ENCODE measurements at regions not wholly inside any gene's neighbourhood (a gene's known extent, or its start where the extent isn't known, plus 50 kb on each side); places are given as distances from the start of the nearest gene placed in this dataset.
"Not testable (repeated sequence)": the region's sequence is repeated elsewhere in the genome, so short reads cannot be mapped to it uniquely, and the experiment has no call there.

DNA sequence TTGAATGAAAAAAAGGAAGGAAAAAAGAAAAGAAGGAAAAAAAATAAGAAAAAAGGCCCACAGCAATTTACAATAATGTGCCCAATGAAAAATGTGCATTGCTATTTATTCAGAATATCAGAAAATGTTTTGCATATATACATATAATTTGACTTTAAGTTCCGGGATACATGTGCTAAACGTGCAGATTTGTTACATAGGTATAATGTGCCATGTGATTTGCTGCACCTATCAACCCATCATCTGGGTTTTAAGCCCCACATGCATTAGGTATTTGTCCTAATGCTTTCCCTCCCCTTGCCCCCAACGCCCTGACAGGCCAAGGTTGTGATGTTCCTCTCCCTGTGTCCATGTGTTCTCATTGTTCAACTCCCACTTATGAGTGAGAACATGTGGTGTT, 738.0 kb upstream of the CDH6 start:
- DNase-seq: not testable (repeated sequence)

DNA sequence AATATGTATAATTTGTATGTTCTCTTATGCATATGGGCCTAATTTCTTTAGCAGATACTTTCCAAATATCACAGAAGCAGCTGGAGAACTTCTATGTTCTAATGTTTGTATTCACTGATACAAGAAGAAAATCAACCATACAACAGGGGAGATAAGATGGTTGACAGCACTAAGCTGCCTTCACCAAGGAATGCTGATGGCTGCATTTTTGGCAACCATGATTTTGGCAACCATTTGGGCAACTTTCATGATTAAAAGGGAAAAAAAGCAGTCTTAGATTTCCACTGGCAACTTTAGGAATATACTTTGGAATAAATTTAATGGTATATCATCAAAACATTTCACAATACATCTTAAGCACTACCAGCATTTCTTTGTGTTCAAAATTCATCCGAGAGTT, 740.3 kb upstream of the CDH6 start:
- DNase-seq: no peak

DNA sequence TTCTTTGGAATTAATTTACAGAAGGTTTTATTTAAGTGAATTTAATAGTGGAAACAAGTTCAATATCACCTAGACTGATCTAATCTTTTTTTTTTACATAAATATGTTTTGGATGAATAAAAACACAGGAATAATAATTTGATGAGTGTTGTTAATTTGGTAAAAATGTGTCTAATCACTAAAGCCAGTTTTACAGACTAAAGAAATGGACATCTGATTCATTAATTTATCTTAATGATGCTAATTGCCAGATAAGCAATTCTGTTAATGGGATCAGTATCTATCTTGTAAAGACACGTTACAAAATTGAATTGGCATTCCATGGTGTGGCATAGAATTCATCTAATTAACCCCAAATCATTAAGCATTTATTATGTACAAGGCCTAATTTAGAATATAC, 743.3 kb upstream of the CDH6 start:
- no peak for DNase-seq

DNA sequence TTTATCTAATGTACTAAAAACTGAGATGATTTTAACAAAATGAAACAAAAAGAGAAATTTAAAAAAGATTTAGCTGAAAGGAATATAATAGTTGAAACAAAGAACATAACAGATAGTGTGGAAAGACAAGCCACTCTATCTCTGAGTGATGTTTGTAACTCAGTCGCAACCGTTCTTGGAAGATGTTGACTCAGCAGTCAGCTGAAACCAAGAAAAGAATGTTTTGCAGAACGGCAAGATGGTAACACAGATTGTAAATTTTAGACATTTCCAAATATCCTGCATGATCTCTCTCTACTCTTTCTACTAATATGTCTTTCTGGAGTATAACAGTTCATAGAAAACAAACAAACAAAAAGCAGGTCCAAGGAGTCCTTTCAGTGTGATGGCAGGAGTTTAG, 746.1 kb upstream of the CDH6 start:
- no peak for DNase-seq

DNA sequence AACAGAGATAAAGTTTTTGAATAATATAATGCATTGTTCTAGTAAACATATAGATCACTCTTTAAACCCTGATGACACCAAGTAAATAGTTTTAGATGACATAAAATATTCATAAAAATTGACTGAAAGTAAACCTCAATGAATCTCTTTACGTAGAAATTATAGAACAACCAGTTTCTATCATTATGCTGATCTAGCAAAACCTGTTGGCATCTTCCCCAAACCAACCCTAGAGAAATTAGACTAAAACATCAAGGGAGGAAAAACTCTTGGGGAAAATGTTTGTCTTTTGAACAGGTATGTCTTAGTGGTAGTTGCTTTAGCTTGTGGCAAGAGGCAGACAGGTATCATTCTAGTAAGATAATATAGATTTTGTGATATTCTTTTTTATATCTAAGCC, 747.0 kb upstream of the CDH6 start:
- no peak for DNase-seq

DNA sequence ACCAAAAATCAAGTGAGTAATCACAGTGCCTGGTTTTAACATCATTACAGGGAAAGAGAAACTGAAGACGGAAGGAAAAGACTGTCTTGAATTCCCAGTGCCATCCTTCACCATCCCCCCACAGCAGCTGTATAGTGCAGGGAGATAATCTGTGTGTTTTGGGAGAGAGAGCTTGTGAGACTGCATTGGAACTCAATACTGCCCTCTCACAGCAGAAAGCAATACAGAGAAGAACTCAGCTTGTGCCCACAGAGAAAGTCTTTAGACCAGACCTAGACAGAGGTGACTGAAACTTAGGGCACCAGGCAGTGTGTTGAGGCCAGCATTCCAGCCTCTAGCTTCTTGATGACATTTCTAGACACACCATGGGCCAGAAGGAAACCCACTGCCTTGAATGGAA, 754.7 kb upstream of the CDH6 start:
- no peak for DNase-seq

DNA sequence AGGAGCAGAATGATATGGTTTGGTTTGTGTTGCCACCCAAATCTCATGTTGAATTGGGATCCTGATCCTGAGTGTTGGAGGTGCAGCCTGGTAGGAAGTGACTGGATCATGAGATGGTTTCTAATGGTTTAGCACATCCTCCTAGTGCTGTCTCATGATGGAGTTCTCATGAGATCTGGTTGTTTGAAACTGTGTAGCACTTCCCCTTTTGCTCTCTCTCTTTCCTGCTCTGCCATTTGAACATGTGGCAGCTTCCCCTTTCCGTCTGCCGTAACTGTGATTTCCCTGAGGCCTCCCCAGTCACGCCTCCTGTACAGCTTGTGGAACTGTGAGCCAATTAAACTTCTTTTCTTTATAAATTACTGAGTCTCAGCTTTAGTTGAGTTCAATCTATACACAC, 756.8 kb upstream of the CDH6 start:
- DNase-seq: no peak

DNA sequence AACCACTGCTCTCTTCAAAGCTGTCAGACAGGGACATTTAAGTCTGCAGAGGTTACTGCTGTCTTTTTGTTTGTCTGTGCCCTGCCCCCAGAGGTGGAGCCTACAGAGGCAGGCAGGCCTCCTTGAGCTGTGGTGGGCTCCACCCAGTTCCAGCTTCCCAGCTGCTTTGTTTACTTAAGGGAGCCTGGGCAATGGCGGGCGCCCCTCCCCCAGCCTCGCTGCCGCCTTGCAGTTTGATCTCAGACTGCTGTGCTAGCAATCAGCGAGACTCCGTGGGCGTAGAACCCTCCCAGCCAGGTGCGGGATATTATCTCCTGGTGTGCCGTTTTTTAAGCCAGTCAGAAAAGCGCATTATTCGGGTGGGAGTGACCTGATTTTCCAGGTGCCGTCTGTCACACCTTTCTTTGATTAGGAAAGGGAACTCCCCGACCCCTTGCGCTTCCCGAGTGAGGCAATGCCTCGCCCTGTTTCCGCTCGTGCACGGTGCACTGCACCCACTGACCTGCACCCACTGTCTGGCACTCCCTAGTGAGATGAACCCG, 764.5 kb upstream of the CDH6 start:
- DNase-seq: not testable (repeated sequence)

DNA sequence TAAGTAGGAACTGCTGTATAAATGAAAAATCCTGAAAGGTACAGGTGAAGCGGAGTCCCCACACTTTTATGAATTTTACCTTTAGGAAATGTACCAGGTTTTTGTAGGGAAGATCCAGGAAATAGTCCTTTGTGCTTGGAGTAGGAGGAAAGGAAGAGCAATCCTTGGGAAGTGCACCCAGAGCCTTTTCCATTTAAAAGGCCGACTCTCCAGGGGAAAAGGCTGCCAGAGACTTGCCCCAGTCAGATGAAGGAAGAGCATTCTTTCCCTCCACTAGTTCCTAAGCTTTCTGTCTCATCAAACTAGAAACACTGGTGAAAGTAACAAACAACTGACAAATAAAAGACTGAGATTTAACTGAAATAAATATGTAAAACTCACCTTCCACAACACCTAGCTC, 779.4 kb upstream of the CDH6 start:
- no peak for DNase-seq

DNA sequence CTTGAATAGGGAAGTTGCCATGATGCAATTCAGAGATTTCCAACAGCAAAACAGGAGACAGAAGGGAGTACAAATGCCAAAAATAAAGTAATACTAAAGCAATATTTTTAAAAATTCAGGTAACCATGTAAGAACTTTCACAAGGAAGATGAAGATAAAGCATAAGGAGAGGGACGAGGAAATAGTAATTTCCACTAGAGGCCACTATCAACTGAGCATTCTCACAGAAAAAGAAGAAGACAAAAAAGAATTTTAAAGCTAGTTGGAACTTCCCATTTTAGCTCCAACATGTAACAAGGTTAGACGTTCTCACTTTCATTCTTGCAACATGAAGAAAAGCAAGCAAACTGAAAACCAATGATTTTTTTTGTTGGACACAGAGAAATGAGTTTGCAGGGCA, 779.9 kb upstream of the CDH6 start:
- no peak for DNase-seq

DNA sequence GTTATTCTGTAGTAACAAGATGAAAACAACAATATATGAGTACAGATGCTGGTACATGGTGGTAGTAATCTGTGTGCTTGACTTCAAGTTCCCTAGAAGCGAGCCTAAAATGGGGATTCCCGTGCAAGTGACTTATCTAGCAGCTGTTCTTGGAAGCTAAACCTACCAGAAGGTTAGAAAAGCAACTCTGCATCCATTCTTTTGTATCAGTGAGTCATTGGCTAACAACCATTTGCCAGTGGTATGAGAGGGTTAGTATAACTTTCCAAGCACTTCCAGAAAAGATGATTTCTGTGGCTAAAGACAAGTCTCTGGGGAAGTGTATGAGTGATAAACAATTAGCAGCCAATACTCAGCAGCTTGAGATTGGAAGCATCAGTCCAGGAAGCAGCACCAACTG, 787.7 kb upstream of the CDH6 start:
- DNase-seq: no peak

DNA sequence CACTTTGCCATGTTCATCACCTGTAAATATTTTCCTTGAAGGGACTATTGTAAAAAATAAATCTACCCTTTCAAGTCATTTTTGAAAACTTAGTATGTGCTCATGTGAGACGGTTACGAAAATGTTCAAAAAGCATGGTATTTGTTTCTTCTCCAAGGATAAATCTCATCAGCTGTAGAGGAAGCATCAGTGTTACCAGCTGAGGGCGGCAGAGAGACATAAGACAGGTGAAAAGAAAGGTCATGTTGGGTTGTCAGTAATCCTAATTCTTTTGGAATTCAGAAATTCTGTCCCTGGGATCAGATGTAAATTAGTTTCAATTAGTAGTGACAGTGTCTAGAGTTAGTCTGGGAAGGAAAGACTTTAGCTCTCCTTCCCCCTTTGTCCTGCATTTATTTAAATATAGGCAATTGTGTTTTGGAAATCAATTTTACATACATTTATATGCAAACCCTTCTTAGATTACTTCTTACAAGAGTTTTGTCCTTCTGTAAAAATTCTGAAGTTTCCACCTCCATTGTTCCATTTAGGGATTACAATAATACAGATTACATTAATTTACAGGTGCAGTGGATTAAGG, 791.9 kb upstream of the CDH6 start:
- DNase-seq: no peak

DNA sequence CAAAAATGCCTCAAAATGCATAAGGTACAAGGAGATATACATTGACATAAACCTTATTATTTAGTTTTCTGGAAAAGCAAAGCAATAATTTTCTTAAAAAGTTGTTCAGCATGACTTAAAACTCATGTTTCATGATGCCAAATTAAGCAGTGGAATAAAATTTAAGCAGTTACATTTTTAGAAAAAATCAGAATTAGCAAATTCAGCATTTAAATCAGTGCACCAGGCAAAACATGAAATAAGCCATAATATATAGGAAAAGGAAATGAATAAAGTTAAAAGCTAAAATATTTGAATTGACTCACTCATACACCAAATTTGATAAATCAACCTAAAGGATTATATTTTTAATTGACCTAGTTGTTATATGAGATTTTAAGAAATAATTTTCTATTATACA, 795.1 kb upstream of the CDH6 start:
- no peak for DNase-seq

DNA sequence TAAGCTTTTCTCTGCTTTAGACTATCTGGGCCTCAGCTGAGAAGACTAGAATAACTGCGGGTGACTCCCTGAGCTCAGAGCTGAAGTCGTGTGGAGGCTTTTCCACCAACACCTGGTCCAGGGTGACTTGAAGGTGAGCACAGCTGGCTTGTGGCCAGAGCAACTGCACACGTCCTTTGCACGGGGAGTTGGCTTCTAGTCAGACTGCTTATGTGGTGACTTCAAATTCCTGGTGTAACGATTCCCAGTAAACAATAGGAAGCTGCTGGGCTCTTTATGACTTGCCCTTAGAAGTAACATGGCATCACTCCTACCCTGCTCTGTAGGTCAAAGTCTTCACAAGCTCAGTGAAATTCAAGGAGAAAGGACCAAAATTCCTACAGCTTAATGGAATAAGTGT, 800.6 kb upstream of the CDH6 start:
- DNase-seq: no peak

DNA sequence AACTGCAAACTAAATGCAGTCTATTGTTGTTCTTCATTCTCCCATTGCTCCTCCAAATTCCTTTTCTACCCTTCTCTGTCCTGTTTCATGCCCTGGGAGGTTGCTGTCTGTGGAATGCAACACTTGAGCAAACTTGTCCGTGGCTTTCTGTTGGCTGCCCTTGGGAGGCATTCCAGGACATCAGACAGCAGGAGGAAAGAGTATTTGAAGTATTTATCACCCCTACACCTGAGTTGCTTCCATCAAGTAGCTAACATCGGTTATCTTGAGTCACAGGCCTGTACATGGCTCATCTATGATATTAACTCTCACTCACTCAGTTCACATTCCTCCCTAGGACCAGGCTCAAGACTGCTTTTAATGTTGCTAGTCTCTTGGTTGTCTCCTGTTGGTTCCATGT, 803.4 kb upstream of the CDH6 start:
- DNase-seq: no peak

DNA sequence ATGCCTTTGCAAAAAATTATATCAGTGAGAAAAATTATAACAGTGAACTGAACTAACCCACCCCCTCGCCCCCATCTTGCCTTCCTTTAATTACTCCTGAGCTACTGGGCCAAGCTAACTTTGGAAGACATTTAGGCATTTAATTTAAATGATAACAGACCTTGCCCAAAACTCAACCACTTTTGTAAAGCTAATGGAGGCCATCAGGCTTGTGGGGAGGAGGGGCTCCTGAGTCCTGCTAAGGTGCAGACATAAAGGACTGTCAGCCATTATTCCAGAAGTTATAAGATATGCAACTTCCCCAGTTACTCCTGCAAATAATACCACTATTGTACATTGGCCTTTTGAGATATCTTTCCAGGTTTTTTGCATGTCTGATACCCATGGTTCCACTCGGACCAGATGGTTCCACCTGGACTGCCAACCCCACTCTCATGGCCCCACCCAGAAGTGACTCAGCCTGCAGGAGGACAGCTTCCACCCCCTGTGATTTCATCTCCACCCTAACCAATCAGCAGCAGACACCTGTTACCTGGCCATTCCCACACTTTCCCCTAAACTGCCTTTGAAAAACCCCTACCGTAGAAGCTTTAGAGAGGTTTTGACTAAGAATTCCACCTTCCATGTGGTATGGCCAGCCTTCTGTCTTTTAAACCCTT, 805.4 kb upstream of the CDH6 start:
- DNase-seq: no peak

DNA sequence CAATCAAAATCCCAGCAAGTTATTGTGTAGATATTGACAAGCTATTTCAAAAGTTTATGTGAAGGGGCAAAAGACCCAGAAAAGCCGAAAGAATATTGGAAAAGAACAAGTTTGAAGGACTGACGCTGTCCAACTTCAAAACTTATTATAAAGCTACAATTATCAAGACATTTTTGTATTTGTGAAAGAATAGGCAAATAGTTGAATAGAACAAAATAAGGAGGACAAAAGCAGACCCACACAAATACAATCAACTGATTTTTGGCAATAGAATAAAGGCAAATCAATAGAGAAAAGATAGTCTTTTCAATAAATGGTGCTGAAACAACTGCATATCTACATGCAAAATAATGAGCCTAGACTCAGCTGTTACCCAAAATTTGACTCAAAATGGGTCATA, 807.7 kb upstream of the CDH6 start:
- no peak for DNase-seq

DNA sequence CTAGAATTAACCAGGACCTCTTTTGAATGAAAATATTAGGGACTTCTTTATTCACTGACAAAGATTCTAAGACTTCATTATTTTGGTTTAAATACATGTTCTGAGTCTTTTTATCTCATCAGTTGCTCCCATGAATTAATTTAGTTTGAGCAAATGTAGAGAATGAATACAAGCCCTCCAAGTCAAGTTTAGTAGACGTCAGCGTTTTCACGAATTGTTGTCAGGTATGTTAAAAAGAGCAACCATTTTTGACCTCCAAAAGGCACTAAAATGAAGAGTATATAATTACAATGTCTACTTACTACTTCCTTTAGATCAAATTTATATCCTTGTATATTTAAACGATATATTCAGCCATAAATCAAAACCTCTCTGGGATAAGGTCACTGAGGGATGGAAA, 809.3 kb upstream of the CDH6 start:
- DNase-seq: no peak

DNA sequence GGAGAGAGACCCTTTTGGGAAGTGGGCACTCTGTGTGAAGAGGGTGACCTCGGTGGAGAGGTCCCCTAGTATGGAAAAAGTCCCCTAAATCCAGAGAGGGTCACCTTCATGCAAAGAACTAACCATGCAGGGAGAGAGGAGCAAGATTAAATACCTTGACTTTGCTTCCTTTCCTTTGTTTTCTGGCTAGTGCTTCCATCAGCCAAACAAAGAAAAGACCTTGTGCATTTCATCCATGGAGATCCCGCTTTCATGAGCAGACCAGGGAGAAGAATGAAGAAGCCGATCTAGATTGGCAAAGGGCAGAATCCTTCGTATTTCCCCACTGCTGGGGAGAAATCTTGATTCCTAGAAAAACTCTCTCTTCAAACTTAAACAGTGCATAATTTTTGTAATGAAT, 813.3 kb upstream of the CDH6 start:
- DNase-seq: no peak

DNA sequence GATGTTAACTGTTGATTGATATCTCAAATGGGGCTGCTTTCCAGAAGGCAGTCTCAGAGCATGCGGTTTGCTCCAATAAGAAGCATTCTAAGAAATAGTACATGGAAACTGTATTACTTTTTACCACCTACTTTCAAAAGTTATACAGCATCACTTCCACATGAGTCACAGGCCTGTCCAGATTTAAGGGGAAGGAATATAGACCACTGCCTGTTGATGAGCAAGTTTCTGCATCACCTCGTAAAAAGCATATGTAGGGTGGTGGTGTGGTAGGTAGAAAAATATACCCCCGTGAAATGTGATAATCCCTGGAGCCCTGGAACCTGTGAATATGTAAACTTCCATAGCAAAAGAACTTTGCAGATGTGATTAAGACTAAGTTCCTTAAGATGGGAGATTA, 816.6 kb upstream of the CDH6 start:
- no peak for DNase-seq

DNA sequence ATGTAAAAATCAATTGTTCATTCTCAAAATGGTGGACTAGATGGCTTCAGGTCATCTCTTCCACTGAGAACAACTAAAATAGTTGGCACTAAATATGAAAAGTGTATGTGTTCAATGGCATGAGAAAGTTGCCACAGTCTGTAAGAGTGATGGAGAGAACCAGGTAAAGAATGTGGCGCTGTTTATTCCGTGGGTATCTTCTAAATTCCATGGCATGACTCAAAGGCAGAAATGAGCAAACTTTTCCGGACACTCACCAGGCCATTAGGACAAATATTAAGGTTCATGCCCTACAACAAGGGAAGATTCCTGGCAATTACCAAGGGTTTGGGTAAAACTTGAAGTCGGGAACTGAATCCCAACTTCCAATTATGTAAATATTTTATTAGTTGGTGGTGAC, 825.4 kb upstream of the CDH6 start:
- no peak for DNase-seq

DNA sequence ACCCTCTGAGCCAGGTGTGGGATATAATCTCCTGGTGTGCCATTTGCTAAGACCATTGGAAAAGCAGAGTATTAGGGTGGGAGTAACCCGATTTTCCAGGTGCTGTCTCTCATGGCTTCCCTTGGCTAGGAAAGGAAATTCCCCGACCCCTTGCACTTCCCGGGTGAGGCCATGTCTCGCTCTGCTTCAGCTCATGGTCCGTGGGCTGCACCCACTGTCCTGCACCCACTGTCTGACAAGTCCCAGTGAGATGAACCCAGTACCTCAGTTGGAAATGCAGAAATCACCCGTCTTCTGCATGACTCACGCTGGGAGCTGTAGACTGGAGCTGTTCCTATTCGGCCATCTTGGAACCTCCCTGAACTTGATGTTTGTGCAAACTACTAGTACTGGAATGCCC, 828.5 kb upstream of the CDH6 start:
- DNase-seq: not testable (repeated sequence)

DNA sequence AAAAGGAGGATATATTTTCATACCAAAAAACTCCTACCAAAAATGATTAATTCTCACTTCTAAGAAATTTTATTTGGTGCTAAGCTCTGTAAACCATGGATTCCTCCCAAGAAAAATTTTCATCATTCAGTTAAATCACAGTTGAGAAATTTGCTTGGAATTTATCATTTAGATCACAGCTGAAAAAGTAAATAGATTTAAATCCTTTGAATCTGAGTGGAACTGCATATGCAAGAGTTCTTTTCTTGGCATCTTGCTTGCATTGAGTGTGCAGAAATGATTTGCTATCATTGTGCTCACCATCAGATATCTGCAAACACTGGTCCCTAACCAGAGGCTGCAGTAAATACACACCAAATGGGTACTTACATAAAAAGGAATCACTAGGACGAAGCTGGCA, 836.1 kb upstream of the CDH6 start:
- DNase-seq: no peak

DNA sequence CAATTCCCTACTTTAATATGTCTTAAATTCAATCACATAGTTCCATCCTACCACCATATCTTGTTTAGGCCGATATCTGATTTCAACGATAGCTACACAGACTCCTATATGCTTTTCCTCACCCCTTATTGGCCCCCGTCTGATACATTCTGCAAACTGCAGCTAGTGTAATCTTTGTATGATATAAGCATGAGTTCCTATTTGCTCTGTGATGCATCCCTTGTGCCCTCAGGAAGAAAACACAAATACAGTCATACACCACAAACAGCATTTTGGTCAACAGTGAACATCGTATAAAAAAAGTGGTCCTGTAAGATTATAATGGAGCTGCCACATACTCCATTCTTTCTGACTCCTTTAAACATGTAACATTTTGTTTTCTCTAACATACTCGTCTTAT, 837.8 kb upstream of the CDH6 start:
- DNase-seq: no peak

DNA sequence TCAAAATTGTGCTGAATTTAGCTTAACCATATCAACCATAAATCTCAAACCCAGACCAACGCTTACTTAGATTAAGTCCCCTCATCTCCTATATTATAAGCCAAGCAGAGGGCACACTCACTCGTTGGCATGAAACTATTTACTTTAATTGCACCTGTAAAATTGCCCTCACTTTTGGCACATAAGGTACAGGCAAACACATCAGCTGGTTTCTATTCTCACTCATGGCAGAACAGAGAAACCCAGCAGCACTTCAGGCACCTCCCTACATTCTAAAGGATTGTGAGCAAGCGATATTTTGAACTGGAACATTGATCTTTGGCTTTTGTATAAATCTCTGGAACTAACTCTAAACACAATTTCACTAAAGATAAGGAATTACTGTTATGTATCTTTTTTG, 845.6 kb upstream of the CDH6 start:
- no peak for DNase-seq

Measured in NCI-H446 treated with DMSO at 0.1 percent for 48 hours (cell line).